Duodenal mucosa (tissue), 2 donors: ENCODE measurements at regions not wholly inside any gene's neighbourhood (a gene's known extent, or its start where the extent isn't known, plus 50 kb on each side); places are given as distances from the start of the nearest gene placed in this dataset.

Source experiments
- H3K27ac ChIP-seq: one replicate; pipeline ENCODE4 v1.7.0; 2013; ENCODE audit warnings: low read depth, low read length
- H3K27me3 ChIP-seq, 2 donors: one replicate each; pipeline ENCODE4 v1.7.0; 2013; ENCODE audit warnings: low read length in 2 of 2, control low read depth in 1 of 2; ENCODE audit not compliant: insufficient read depth in 2 of 2, control insufficient read depth in 1 of 2
- H3K36me3 ChIP-seq, 2 donors: one replicate each; pipeline ENCODE4 v1.7.0; 2013; ENCODE audit warnings: low read length in 2 of 2, control low read depth in 1 of 2; ENCODE audit not compliant: insufficient read depth in 2 of 2, control insufficient read depth in 1 of 2
- H3K4me1 ChIP-seq, 2 donors: one replicate each; pipeline ENCODE4 v1.7.0; 2013; ENCODE audit warnings: low read length in 2 of 2, control low read depth in 1 of 2; ENCODE audit not compliant: insufficient read depth in 2 of 2, control insufficient read depth in 1 of 2
- H3K4me3 ChIP-seq, 2 donors: one replicate each; pipeline ENCODE4 v1.7.0; 2013; ENCODE audit warnings: low read length in 2 of 2, low read depth in 1 of 2
- H3K9ac ChIP-seq, 2 donors: one replicate each; pipeline ENCODE4 v1.7.0; 2013; ENCODE audit warnings: low read length in 2 of 2, low read depth in 1 of 2
- H3K9me3 ChIP-seq, 2 donors: one replicate each; pipeline ENCODE4 v1.7.0; 2013; ENCODE audit warnings: low read length in 2 of 2, control low read depth in 1 of 2; ENCODE audit not compliant: control insufficient read depth in 1 of 2

- peaks cover 0 to 2% of the 10 kb centered on the region in 2 donors for H3K9me3 ChIP-seq
- no peaks in the 10 kb centered on the region for H3K27me3 ChIP-seq
- H3K4me1 ChIP-seq = peaks cover 13 to 24% of the 10 kb centered on the region in 2 donors
- H3K27ac ChIP-seq = no peak overlapping the region
- no peak overlapping the region for H3K4me3 ChIP-seq
- no peak overlapping the region for H3K9ac ChIP-seq
- H3K36me3 ChIP-seq = no peaks in the 10 kb centered on the region
These were observed 52.0 kb upstream of the BMP2 start for GRCh38 chr20:6715401-6715941.

- H3K27me3 ChIP-seq = no peaks in the 10 kb centered on the region
- H3K27ac ChIP-seq = no peak overlapping the region
- peaks cover 22 to 36% of the 10 kb centered on the region in 2 donors for H3K4me1 ChIP-seq
- peaks cover 0 to 2% of the 10 kb centered on the region in 2 donors for H3K9me3 ChIP-seq
- H3K4me3 ChIP-seq = no peak overlapping the region
- no peak overlapping the region for H3K9ac ChIP-seq
- no peaks in the 10 kb centered on the region for H3K36me3 ChIP-seq
These were observed 53.2 kb upstream of the BMP2 start for GRCh38 chr20:6714279-6714711.

- Histone ChIP-seq H3K9me3 (no peaks in the 10 kb centered on the region), H3K9ac (no peak overlapping the region), H3K27ac (no peak overlapping the region), H3K27me3 (no peaks in the 10 kb centered on the region), H3K4me1 (peaks cover 41 to 58% of the 10 kb centered on the region in 2 donors), H3K36me3 (no peaks in the 10 kb centered on the region), H3K4me3 (no peak overlapping the region)
These were observed 55.4 kb upstream of the BMP2 start for GRCh38 chr20:6711951-6712649.

GRCh38 chr20:6709910-6710595 lies 57.4 kb upstream of the BMP2 start:
- Histone ChIP-seq H3K4me3 (no peak overlapping the region), H3K27me3 (no peaks in the 10 kb centered on the region), H3K27ac (no peak overlapping the region), H3K9me3 (no peaks in the 10 kb centered on the region), H3K36me3 (no peaks in the 10 kb centered on the region), H3K9ac (no peak overlapping the region), H3K4me1 (peaks cover 55 to 76% of the 10 kb centered on the region in 2 donors)

GRCh38 chr20:6708010-6708409 lies 59.5 kb upstream of the BMP2 start:
- H3K36me3 ChIP-seq = no peaks in the 10 kb centered on the region
- H3K9me3 ChIP-seq = no peaks in the 10 kb centered on the region
- no peaks in the 10 kb centered on the region for H3K27me3 ChIP-seq
- H3K4me1 ChIP-seq = peaks cover 66 to 90% of the 10 kb centered on the region in 2 donors
- peak overlapping the region; percentile 22 for H3K27ac ChIP-seq
- H3K4me3 ChIP-seq = no peak overlapping the region
- H3K9ac ChIP-seq = no peak overlapping the region

- Histone ChIP-seq H3K9ac (no peak overlapping the region), H3K4me1 (peaks cover 71 to 95% of the 10 kb centered on the region in 2 donors), H3K27ac (no peak overlapping the region), H3K36me3 (no peaks in the 10 kb centered on the region), H3K27me3 (no peaks in the 10 kb centered on the region), H3K9me3 (no peaks in the 10 kb centered on the region), H3K4me3 (no peak overlapping the region)
These were observed 60.1 kb upstream of the BMP2 start for GRCh38 chr20:6707321-6707831.

GRCh38 chr20:6705926-6706548 lies 61.4 kb upstream of the BMP2 start:
- no peaks in the 10 kb centered on the region for H3K27me3 ChIP-seq
- H3K9ac ChIP-seq = no peak overlapping the region
- no peaks in the 10 kb centered on the region for H3K36me3 ChIP-seq
- H3K27ac ChIP-seq = no peak overlapping the region
- peaks cover 75 to 96% of the 10 kb centered on the region in 2 donors for H3K4me1 ChIP-seq
- no peaks in the 10 kb centered on the region for H3K9me3 ChIP-seq
- H3K4me3 ChIP-seq = no peak overlapping the region

GRCh38 chr20:6705106-6705766 lies 62.2 kb upstream of the BMP2 start:
- Histone ChIP-seq H3K9me3 (no peaks in the 10 kb centered on the region), H3K4me1 (peaks cover 74 to 99% of the 10 kb centered on the region in 2 donors), H3K9ac (no peak overlapping the region), H3K27me3 (no peaks in the 10 kb centered on the region), H3K36me3 (no peaks in the 10 kb centered on the region), H3K4me3 (no peak overlapping the region), H3K27ac (peak overlapping the region; percentile 23)

GRCh38 chr20:6704132-6704861 lies 63.2 kb upstream of the BMP2 start:
- Histone ChIP-seq H3K4me3 (no peak overlapping the region), H3K4me1 (peaks cover 74 to 95% of the 10 kb centered on the region in 2 donors), H3K27me3 (no peaks in the 10 kb centered on the region), H3K9me3 (no peaks in the 10 kb centered on the region), H3K27ac (peak overlapping the region; percentile 69), H3K9ac (peak overlapping the region in 1 of 2 donors; percentile 20), H3K36me3 (no peaks in the 10 kb centered on the region)
